ENCODE measurements at regions not wholly inside any gene's neighbourhood (a gene's known extent, or its start where the extent isn't known, plus 50 kb on each side); places are given as distances from the start of the nearest gene placed in this dataset.

DNA sequence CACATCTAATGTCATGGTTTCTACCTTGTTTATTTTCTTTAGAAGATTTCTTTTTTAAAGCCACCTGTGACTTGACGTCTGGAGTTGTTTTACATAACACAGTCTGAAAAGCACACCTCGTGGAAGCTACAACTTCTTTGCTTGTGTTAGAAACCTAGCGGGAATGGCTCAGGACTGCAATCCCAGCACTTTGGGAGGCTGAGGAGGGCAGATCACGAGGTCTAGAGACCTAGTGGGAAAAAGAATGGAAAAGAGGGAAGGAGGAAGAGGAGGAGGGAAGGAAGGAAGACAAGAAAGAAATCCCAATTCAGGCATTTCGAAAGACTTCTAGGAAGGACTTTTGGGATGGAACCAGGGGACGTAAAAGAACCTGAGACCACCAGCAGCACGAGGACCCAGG lies 146.3 kb upstream of the CELF2 start:
- TF ChIP-seq, protein P1, sequence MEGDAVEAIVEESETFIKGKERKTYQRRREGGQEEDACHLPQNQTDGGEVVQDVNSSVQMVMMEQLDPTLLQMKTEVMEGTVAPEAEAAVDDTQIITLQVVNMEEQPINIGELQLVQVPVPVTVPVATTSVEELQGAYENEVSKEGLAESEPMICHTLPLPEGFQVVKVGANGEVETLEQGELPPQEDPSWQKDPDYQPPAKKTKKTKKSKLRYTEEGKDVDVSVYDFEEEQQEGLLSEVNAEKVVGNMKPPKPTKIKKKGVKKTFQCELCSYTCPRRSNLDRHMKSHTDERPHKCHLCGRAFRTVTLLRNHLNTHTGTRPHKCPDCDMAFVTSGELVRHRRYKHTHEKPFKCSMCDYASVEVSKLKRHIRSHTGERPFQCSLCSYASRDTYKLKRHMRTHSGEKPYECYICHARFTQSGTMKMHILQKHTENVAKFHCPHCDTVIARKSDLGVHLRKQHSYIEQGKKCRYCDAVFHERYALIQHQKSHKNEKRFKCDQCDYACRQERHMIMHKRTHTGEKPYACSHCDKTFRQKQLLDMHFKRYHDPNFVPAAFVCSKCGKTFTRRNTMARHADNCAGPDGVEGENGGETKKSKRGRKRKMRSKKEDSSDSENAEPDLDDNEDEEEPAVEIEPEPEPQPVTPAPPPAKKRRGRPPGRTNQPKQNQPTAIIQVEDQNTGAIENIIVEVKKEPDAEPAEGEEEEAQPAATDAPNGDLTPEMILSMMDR (IDR thresholded peaks at IDR 0.05; ENCODE audit: low read length): no peak
- no peak for TF ChIP-seq EZH2 (IDR thresholded peaks at IDR 0.05; ENCODE audit: borderline replicate concordance, low read length)
